H9 (cell line): ENCODE measurements at regions not wholly inside any gene's neighbourhood (a gene's known extent, or its start where the extent isn't known, plus 50 kb on each side); places are given as distances from the start of the nearest gene placed in this dataset.

ENCODE experiments used
- DNase-seq: peaks from one replicate; pipeline ENCODE4 v3.0.0-alpha.2; 2017
- H2AFZ ChIP-seq: one replicate; pipeline ENCODE4 v1.6.1; 2013; ENCODE audit warnings: mild to moderate bottlenecking, low read length, control low read depth, moderate library complexity
- H2AK5ac ChIP-seq: 2 replicates; pipeline ENCODE4 v1.6.1; 2013; ENCODE audit warnings: low read length, control low read depth, mixed read lengths; ENCODE audit not compliant: insufficient read length
- H2BK120ac ChIP-seq: one replicate; pipeline ENCODE4 v1.6.1; 2013; ENCODE audit warnings: low read depth, mild to moderate bottlenecking, low read length, control low read depth, inconsistent platforms; ENCODE audit not compliant: poor library complexity, severe bottlenecking
- H2BK12ac ChIP-seq: 2 replicates; pipeline ENCODE4 v1.6.1; 2013; ENCODE audit warnings: low read length, control low read depth, mixed read lengths, low read depth; ENCODE audit not compliant: insufficient read length
- H2BK15ac ChIP-seq: 2 replicates; pipeline ENCODE4 v1.6.1; 2013; ENCODE audit warnings: low read depth, low read length, control low read depth
- H2BK20ac ChIP-seq: one replicate; pipeline ENCODE4 v1.6.1; 2013; ENCODE audit warnings: low read depth, mild to moderate bottlenecking, low read length, control low read depth, inconsistent platforms; ENCODE audit not compliant: poor library complexity, severe bottlenecking
- H2BK5ac ChIP-seq: 2 replicates; pipeline ENCODE4 v1.6.1; 2013; ENCODE audit warnings: low read length, control low read depth, mixed read lengths; ENCODE audit not compliant: insufficient read length
- H3K14ac ChIP-seq: 2 replicates; pipeline ENCODE4 v1.6.1; 2013; ENCODE audit warnings: low read length, control low read depth; ENCODE audit not compliant: insufficient read depth
- H3K18ac ChIP-seq: 2 replicates; pipeline ENCODE4 v1.6.1; 2013; ENCODE audit warnings: low read depth, mild to moderate bottlenecking, mixed read lengths, low read length, control low read depth; ENCODE audit not compliant: insufficient read length
- H3K23ac ChIP-seq: 2 replicates; pipeline ENCODE4 v1.6.1; 2013; ENCODE audit warnings: low read length, control low read depth, mixed read lengths, low read depth; ENCODE audit not compliant: insufficient read length
- H3K23me2 ChIP-seq: 2 replicates; pipeline ENCODE4 v1.6.1; 2013; ENCODE audit warnings: low read depth, mild to moderate bottlenecking, mixed read lengths, low read length, control low read depth; ENCODE audit not compliant: insufficient read length, poor library complexity, severe bottlenecking
- H3K27ac ChIP-seq: 2 replicates; pipeline ENCODE4 v1.5.1; 2013; ENCODE audit warnings: low read length, control low read depth, mixed read lengths, low read depth; ENCODE audit not compliant: insufficient read length
- H3K27me3 ChIP-seq: 2 replicates; pipeline ENCODE4 v1.6.1; 2013; ENCODE audit warnings: low read length, control low read depth, inconsistent platforms; ENCODE audit not compliant: insufficient read depth
- H3K4ac ChIP-seq: 2 replicates; pipeline ENCODE4 v1.6.1; 2013; ENCODE audit warnings: low read depth, mild to moderate bottlenecking, control low read depth, inconsistent platforms, low read length, moderate library complexity
- H3K4me1 ChIP-seq: 2 replicates; pipeline ENCODE4 v1.6.1; 2013; ENCODE audit warnings: low read length, control low read depth, inconsistent platforms; ENCODE audit not compliant: insufficient read depth
- H3K4me2 ChIP-seq: 2 replicates; pipeline ENCODE4 v1.6.1; 2013; ENCODE audit warnings: low read length, control low read depth, mixed read lengths; ENCODE audit not compliant: insufficient read length, insufficient read depth
- H3K56ac ChIP-seq: 2 replicates; pipeline ENCODE4 v1.6.1; 2013; ENCODE audit warnings: low read depth, mild to moderate bottlenecking, mixed read lengths, low read length, control low read depth; ENCODE audit not compliant: insufficient read length
- H3K79me1 ChIP-seq: 2 replicates; pipeline ENCODE4 v1.6.1; 2013; ENCODE audit warnings: low read depth, mild to moderate bottlenecking, moderate library complexity, low read length, control low read depth, inconsistent platforms; ENCODE audit not compliant: insufficient read depth, poor library complexity, severe bottlenecking
- H3K79me2 ChIP-seq: 2 replicates; pipeline ENCODE4 v1.6.1; 2013; ENCODE audit warnings: low read length, control low read depth, inconsistent platforms; ENCODE audit not compliant: insufficient read depth
- H3K9ac ChIP-seq: 2 replicates; pipeline ENCODE4 v1.6.1; 2013; ENCODE audit warnings: low read length, control low read depth, mixed read lengths; ENCODE audit not compliant: insufficient read length; ENCODE audit errors: extremely low read depth
- H3K9me3 ChIP-seq: one replicate; pipeline ENCODE4 v1.6.1; 2013; ENCODE audit warnings: low read depth, low read length, inconsistent platforms; ENCODE audit not compliant: control insufficient read depth
- H3T11ph ChIP-seq: one replicate; pipeline ENCODE4 v1.6.1; 2013; ENCODE audit warnings: mild to moderate bottlenecking, low read length, control low read depth, inconsistent platforms
- H4K20me1 ChIP-seq: one replicate; pipeline ENCODE4 v1.6.1; 2013; ENCODE audit not compliant: control insufficient read depth, insufficient read length, insufficient read depth
- H4K5ac ChIP-seq: 2 replicates; pipeline ENCODE4 v1.6.1; 2013; ENCODE audit warnings: low read depth, mild to moderate bottlenecking, mixed read lengths, low read length, control low read depth; ENCODE audit not compliant: insufficient read length
- H4K8ac ChIP-seq: replicated peaks from 2 replicates; pipeline ENCODE4 v1.6.1; 2013; ENCODE audit warnings: low read length, control low read depth, mixed read lengths, low read depth; ENCODE audit not compliant: insufficient read length
- H4K91ac ChIP-seq: 2 replicates; pipeline ENCODE4 v1.6.1; 2013; ENCODE audit warnings: low read depth, mild to moderate bottlenecking, moderate library complexity, mixed read lengths, low read length, control low read depth; ENCODE audit not compliant: insufficient read length
- H3K27ac Mint-ChIP-seq, 3 experiments: 2 replicates in 2 of 3; 3 replicates in 1 of 3; pipeline ENCODE4 v1.8.0; 2020 to 2021; ENCODE audit warnings: mixed read lengths in 3 of 3, mild to moderate bottlenecking in 1 of 3, moderate library complexity in 1 of 3
- H3K27me3 Mint-ChIP-seq: 2 replicates; pipeline ENCODE4 v1.8.0; 2021; ENCODE audit warnings: low read depth, mild to moderate bottlenecking, moderate library complexity, mixed read lengths
- H3K36me3 Mint-ChIP-seq, 3 experiments: 2 replicates in 2 of 3; 3 replicates in 1 of 3; pipeline ENCODE4 v1.8.0; 2020 to 2021; ENCODE audit warnings: low read depth in 3 of 3, mixed read lengths in 3 of 3; ENCODE audit not compliant: insufficient read depth in 1 of 3
- H3K4me1 Mint-ChIP-seq, 2 experiments: 2 replicates each; pipeline ENCODE4 v1.8.0; 2020; ENCODE audit warnings: mixed read lengths in 2 of 2
- H3K4me3 Mint-ChIP-seq, 2 experiments: 2 replicates in 1 of 2; 3 replicates in 1 of 2; pipeline ENCODE4 v1.8.0; 2020 to 2021; ENCODE audit warnings: mild to moderate bottlenecking in 2 of 2, mixed read lengths in 2 of 2, moderate library complexity in 1 of 2
- H3K9me3 Mint-ChIP-seq, 2 experiments: 2 replicates in 1 of 2; 3 replicates in 1 of 2; pipeline ENCODE4 v1.8.0; 2020; ENCODE audit warnings: mild to moderate bottlenecking in 2 of 2, mixed read lengths in 2 of 2, moderate library complexity in 1 of 2
- TF ChIP-seq, protein P1 (sequence below): fragments of 200-600 bp; sonication (generic); conservative IDR thresholded peaks from 3 replicates; pipeline ENCODE4 v1.8.0; 2021; ENCODE audit warnings: antibody characterized with exemption, mild to moderate bottlenecking

DNA sequence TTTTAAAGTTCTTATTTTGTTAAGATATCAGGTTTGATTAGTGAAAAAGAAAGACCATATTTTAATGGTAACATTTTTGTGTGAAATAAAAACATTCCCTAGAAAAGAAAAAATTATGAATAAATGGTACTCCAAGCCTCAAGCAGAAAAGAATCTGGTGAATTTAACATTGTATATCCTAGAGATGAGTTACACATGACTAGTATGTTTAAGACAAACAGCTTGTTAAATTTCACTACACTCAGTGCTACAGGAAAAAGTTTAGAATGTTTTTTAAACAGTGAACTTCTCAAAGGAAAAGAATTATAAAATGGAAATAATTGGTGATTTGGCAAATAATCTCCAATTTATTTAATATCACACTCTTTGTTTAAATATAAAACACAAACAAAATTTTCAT, 222.7 kb upstream of the MCHR2 start:
- no peak overlapping the region for H2BK20ac ChIP-seq
- no peak overlapping the region for H3K27ac ChIP-seq
- H3K4me2 ChIP-seq = no peak overlapping the region
- H3K27me3 ChIP-seq = no peaks in the 10 kb centered on the region
- no peak overlapping the region for H2BK5ac ChIP-seq
- no peak overlapping the region for H3K9ac ChIP-seq
- H2BK12ac ChIP-seq = no peak overlapping the region
- Mint-ChIP-seq H3K27me3 (no peaks in the 10 kb centered on the region; the same call in 1 of the 2 replicates), H3K4me3 (no peak overlapping the region), H3K9me3 (no peaks in the 10 kb centered on the region), H3K36me3 (no peaks in the 10 kb centered on the region), H3K27ac (no peak overlapping the region), H3K4me1 (no peaks in the 10 kb centered on the region)
- no peak overlapping the region for H4K5ac ChIP-seq
- TF ChIP-seq, protein P1, sequence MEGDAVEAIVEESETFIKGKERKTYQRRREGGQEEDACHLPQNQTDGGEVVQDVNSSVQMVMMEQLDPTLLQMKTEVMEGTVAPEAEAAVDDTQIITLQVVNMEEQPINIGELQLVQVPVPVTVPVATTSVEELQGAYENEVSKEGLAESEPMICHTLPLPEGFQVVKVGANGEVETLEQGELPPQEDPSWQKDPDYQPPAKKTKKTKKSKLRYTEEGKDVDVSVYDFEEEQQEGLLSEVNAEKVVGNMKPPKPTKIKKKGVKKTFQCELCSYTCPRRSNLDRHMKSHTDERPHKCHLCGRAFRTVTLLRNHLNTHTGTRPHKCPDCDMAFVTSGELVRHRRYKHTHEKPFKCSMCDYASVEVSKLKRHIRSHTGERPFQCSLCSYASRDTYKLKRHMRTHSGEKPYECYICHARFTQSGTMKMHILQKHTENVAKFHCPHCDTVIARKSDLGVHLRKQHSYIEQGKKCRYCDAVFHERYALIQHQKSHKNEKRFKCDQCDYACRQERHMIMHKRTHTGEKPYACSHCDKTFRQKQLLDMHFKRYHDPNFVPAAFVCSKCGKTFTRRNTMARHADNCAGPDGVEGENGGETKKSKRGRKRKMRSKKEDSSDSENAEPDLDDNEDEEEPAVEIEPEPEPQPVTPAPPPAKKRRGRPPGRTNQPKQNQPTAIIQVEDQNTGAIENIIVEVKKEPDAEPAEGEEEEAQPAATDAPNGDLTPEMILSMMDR = no peak
- H4K91ac ChIP-seq = no peak overlapping the region
- no peak overlapping the region for H3K23ac ChIP-seq
- no peaks in the 10 kb centered on the region for H3K79me1 ChIP-seq
- H3K23me2 ChIP-seq = no peaks in the 10 kb centered on the region
- H2AFZ ChIP-seq = no peak overlapping the region
- DNase-seq = no peak
- H2BK15ac ChIP-seq = no peak overlapping the region
- H3K14ac ChIP-seq = no peak overlapping the region
- H3K18ac ChIP-seq = no peak overlapping the region
- no peak overlapping the region for H2AK5ac ChIP-seq
- no peaks in the 10 kb centered on the region for H3K9me3 ChIP-seq
- H3K56ac ChIP-seq = no peak overlapping the region
- H2BK120ac ChIP-seq = no peak overlapping the region
- no peak overlapping the region for H3T11ph ChIP-seq
- H3K4ac ChIP-seq = no peak overlapping the region
- no peaks in the 10 kb centered on the region for H4K20me1 ChIP-seq
- no peak overlapping the region for H4K8ac ChIP-seq
- H3K4me1 ChIP-seq = no peaks in the 10 kb centered on the region
- no peaks in the 10 kb centered on the region for H3K79me2 ChIP-seq
